Hepatocyte (in vitro differentiated cells): ENCODE measurements at regions not wholly inside any gene's neighbourhood (a gene's known extent, or its start where the extent isn't known, plus 50 kb on each side); places are given as distances from the start of the nearest gene placed in this dataset.

Experiments
- DNase-seq: peaks from one replicate; pipeline ENCODE4 v3.0.0-alpha.2; 2016; ENCODE audit warnings: low spot score
- H2AFZ ChIP-seq: fragments of 200-600 bp; sonication (generic); 2 replicates; pipeline ENCODE4 v1.6.0; 2016; ENCODE audit warnings: antibody characterized with exemption, mild to moderate bottlenecking
- H3K27ac ChIP-seq: fragments of 200-600 bp; sonication (generic); 2 replicates; pipeline ENCODE4 v1.5.1; 2016; ENCODE audit warnings: mild to moderate bottlenecking
- H3K27me3 ChIP-seq: fragments of 200-600 bp; sonication (generic); 2 replicates; pipeline ENCODE4 v1.6.1; 2016
- H3K36me3 ChIP-seq: fragments of 200-600 bp; sonication (generic); replicated peaks from 2 replicates; pipeline ENCODE4 v1.5.1; 2016; ENCODE audit warnings: low read depth; ENCODE audit not compliant: insufficient read depth
- H3K4me1 ChIP-seq: fragments of 200-600 bp; sonication (generic); 2 replicates; pipeline ENCODE4 v1.5.1; 2016; ENCODE audit warnings: mild to moderate bottlenecking, moderate library complexity; ENCODE audit not compliant: insufficient read depth
- H3K4me2 ChIP-seq: fragments of 200-600 bp; sonication (generic); 2 replicates; pipeline ENCODE4 v1.6.0; 2016
- H3K4me3 ChIP-seq: fragments of 200-600 bp; sonication (generic); 2 replicates; pipeline ENCODE4 v1.5.1; 2016; ENCODE audit warnings: mild to moderate bottlenecking
- H3K79me2 ChIP-seq: fragments of 200-600 bp; sonication (generic); 2 replicates; pipeline ENCODE4 v1.6.0; 2017; ENCODE audit warnings: mild to moderate bottlenecking
- H3K9me2 ChIP-seq: fragments of 200-600 bp; sonication (generic); replicated peaks from 2 replicates; pipeline ENCODE4 v1.6.0; 2017; ENCODE audit warnings: mild to moderate bottlenecking; ENCODE audit not compliant: insufficient read depth
- H3K9me3 ChIP-seq: fragments of 200-600 bp; sonication (generic); 2 replicates; pipeline ENCODE4 v1.5.1; 2016; ENCODE audit warnings: low read depth, mild to moderate bottlenecking
- H4K20me1 ChIP-seq: fragments of 200-600 bp; sonication (generic); 2 replicates; pipeline ENCODE4 v1.6.0; 2016; ENCODE audit warnings: mild to moderate bottlenecking; ENCODE audit not compliant: insufficient read depth, poor library complexity, severe bottlenecking
- EZH2 ChIP-seq: fragments of 200-600 bp; sonication (generic); IDR thresholded peaks from 2 replicates; pipeline ENCODE4 v1.6.1; 2016; ENCODE audit warnings: antibody characterized with exemption, mild to moderate bottlenecking, borderline replicate concordance
- EZH2phosphoT487 ChIP-seq: fragments of 200-600 bp; sonication (generic); IDR thresholded peaks from one replicate; pipeline ENCODE4 v1.6.1; 2018; ENCODE audit warnings: antibody characterized with exemption, mild to moderate bottlenecking, low read depth, moderate library complexity; ENCODE audit not compliant: unreplicated experiment, severe bottlenecking
- WGBS: methylation state at CpG from one replicate; pipeline ENCODE4 v1.1.6; 2016; ENCODE audit warnings: low lambda C conversion rate; ENCODE audit errors: missing lambda C conversion rate; 5-methylcytosine and 5-hydroxymethylcytosine counted together
- TF ChIP-seq, protein P1 (sequence below): fragments of 200-600 bp; sonication (generic); IDR thresholded peaks from 2 replicates; pipeline ENCODE4 v1.5.1; 2016; ENCODE audit warnings: antibody characterized with exemption, mild to moderate bottlenecking; ENCODE audit not compliant: poor library complexity

DNA sequence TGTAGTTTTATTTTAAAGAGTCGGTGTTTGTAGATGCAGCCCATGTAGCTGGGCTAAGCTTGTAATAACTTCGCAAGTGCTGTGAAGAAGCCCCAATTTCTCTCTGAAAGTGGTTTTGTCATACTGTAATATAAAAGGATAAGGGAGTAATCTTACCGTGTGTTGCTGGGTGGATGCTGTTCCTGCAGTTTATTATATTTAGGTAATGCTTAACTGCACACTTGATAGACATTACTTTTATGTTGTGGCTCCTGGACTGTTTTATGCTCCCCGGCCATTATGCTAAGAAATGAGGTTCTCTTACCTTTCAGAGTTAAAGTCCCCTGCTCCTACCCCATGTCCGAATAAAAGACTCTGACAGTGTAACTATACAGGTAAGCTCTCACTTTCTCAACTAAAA lies 789.4 kb downstream of the RPA4 start:
- H3K4me1 ChIP-seq, result no peaks in the 10 kb centered on the region
- H3K4me3 ChIP-seq, result no peak overlapping the region
- H3K27me3 ChIP-seq, result no peaks in the 10 kb centered on the region
- peak overlapping the region; percentile 24 for H3K27ac ChIP-seq
- WGBS, result 84% methylated on average over 5 of the region's 5 CpGs
- no peaks in the 10 kb centered on the region for H3K36me3 ChIP-seq
- TF ChIP-seq EZH2phosphoT487 (no peak), EZH2 (no peak)
- TF ChIP-seq, protein P1, sequence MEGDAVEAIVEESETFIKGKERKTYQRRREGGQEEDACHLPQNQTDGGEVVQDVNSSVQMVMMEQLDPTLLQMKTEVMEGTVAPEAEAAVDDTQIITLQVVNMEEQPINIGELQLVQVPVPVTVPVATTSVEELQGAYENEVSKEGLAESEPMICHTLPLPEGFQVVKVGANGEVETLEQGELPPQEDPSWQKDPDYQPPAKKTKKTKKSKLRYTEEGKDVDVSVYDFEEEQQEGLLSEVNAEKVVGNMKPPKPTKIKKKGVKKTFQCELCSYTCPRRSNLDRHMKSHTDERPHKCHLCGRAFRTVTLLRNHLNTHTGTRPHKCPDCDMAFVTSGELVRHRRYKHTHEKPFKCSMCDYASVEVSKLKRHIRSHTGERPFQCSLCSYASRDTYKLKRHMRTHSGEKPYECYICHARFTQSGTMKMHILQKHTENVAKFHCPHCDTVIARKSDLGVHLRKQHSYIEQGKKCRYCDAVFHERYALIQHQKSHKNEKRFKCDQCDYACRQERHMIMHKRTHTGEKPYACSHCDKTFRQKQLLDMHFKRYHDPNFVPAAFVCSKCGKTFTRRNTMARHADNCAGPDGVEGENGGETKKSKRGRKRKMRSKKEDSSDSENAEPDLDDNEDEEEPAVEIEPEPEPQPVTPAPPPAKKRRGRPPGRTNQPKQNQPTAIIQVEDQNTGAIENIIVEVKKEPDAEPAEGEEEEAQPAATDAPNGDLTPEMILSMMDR, result no peak
- no peak overlapping the region for H2AFZ ChIP-seq
- H3K4me2 ChIP-seq, result no peak overlapping the region
- no peaks in the 10 kb centered on the region for H3K79me2 ChIP-seq
- H3K9me2 ChIP-seq, result no peaks in the 10 kb centered on the region
- H3K9me3 ChIP-seq, result no peaks in the 10 kb centered on the region
- no peaks in the 10 kb centered on the region for H4K20me1 ChIP-seq
- DNase-seq, result no peak

DNA sequence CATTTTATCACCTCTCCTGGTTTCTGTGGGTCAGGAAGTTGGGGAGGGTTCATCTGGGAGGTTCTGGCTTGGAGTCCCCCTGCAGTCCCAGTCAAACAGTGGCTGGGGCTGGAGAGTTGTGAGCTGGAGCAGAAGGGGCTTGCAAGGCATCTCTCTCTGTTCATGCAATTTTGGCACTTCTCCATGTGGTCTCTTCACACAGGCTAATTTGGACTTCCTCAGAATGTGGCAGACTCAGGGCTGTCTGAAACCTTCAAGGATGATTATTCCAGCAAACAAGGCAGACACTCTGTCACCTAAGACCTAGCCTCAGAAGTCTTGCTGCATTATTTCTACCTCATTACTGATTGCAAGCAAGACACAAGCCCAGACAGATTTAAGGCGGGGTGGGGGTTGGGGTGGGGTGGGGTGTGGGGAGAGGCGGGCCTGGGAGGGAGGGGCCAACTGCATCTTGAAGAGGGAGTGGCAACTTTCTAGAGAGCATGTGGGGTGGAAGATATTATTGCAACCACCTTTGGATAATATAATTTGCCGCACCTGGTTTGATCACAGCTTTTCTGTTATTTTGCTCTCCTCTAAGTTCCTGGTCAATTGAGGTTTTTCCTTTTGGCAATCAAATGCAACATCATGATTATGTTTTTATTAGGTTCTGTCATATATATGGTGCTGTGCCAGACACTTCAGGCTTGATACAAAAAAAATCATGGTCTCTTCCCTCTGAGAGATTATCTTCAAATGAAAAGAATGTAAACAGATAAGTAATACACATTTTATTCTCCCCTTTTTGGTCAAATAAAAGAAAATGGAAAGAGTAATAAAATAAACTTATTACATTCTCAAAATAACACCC lies 799.5 kb downstream of the RPA4 start:
- Histone ChIP-seq H2AFZ (no peak overlapping the region), H3K4me2 (no peak overlapping the region), H3K27me3 (no peaks in the 10 kb centered on the region), H3K4me3 (no peak overlapping the region), H3K27ac (no peak overlapping the region), H3K79me2 (no peaks in the 10 kb centered on the region), H3K9me3 (no peaks in the 10 kb centered on the region), H3K36me3 (no peaks in the 10 kb centered on the region), H4K20me1 (no peaks in the 10 kb centered on the region), H3K9me2 (no peaks in the 10 kb centered on the region), H3K4me1 (no peaks in the 10 kb centered on the region)
- TF ChIP-seq EZH2 (no peak), EZH2phosphoT487 (no peak)
- TF ChIP-seq, protein P1, result no peak
- no peak for DNase-seq
- 78% methylated on average over 3 of the region's 3 CpGs for WGBS

DNA sequence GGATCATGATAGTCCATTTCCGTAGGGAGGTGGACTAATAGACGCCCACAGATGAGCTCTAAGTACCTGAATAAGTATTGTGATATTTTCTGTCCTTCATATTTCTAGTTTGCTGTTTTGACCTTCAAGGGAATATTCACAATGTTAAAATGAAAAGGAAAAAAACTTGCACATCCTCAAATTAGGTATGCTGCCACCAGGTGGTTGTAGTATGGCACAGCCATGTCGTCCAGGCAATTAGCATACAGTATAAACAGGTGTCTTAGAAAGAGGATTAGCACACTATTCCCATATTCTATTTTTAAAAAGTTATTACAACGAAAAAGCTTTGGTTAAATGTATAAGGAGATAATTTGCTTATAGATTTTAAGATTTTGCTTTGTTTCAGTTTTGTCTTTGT lies 802.0 kb downstream of the RPA4 start:
- Histone ChIP-seq H3K4me2 (no peak overlapping the region), H3K9me2 (no peaks in the 10 kb centered on the region), H2AFZ (no peak overlapping the region), H4K20me1 (no peaks in the 10 kb centered on the region), H3K79me2 (no peaks in the 10 kb centered on the region), H3K9me3 (no peaks in the 10 kb centered on the region), H3K36me3 (no peaks in the 10 kb centered on the region), H3K27ac (no peak overlapping the region), H3K27me3 (no peaks in the 10 kb centered on the region), H3K4me3 (no peak overlapping the region), H3K4me1 (no peaks in the 10 kb centered on the region)
- DNase-seq, result peak; percentile 57
- TF ChIP-seq EZH2phosphoT487 (no peak), EZH2 (no peak)
- TF ChIP-seq, protein P1, result peak; percentile 66
- WGBS, result 63% methylated on average over 4 of the region's 4 CpGs
